ENCODE measurements at regions not wholly inside any gene's neighbourhood (a gene's known extent, or its start where the extent isn't known, plus 50 kb on each side); places are given as distances from the start of the nearest gene placed in this dataset.

GRCh38 chr3:137347132-137347531 is 389.3 kb downstream of the IL20RB start:
- intact Hi-C loops (cut with DNase I; ENCODE audit: low total_unique reads), result no loop called here

GRCh38 chr3:137347817-137348368 is 390.1 kb downstream of the IL20RB start:
- Histone ChIP-seq H3K4me3 (no peak overlapping the region), H3K27me3 (no peaks in the 10 kb centered on the region), H3K36me3 (no peaks in the 10 kb centered on the region), H3K27ac (no peak overlapping the region), H3K4me1 (no peaks in the 10 kb centered on the region), H3K9me3 (no peaks in the 10 kb centered on the region)
- TF ChIP-seq CTCF (IDR thresholded peaks at IDR 0.05), result no peak
- no peak for TF ChIP-seq POLR2A (IDR thresholded peaks at IDR 0.05)
- no peak for TF ChIP-seq POLR2AphosphoS5 (IDR thresholded peaks at IDR 0.05)
- DNase-seq (ENCODE audit: low spot score in 2 of 2), result no peak
- intact Hi-C loops (cut with DNase I; ENCODE audit: low total_unique reads), result no loop called here

More at GRCh38 chr3:137347132-137347531, 389.3 kb downstream of the IL20RB start:
- DNase-seq (ENCODE audit: low spot score in 2 of 2), result no peak
- no peaks in the 10 kb centered on the region for H3K4me1 ChIP-seq
- no peaks in the 10 kb centered on the region for H3K27me3 ChIP-seq
- no peak overlapping the region for H3K4me3 ChIP-seq
- no peaks in the 10 kb centered on the region for H3K36me3 ChIP-seq
- no peak for TF ChIP-seq POLR2A (IDR thresholded peaks at IDR 0.05)
- no peak for TF ChIP-seq POLR2AphosphoS5 (IDR thresholded peaks at IDR 0.05)
- no peak for TF ChIP-seq CTCF (IDR thresholded peaks at IDR 0.05)
- no peak overlapping the region for H3K27ac ChIP-seq
- no peaks in the 10 kb centered on the region for H3K9me3 ChIP-seq

- Histone ChIP-seq H3K4me1 (no peaks in the 10 kb centered on the region), H3K9me3 (no peaks in the 10 kb centered on the region), H3K4me3 (no peak overlapping the region), H3K36me3 (no peaks in the 10 kb centered on the region), H3K27ac (no peak overlapping the region), H3K27me3 (no peaks in the 10 kb centered on the region)
- intact Hi-C loops (cut with DNase I; ENCODE audit: low total_unique reads), result no loop called here
- TF ChIP-seq POLR2AphosphoS5 (IDR thresholded peaks at IDR 0.05) (no peak), CTCF (IDR thresholded peaks at IDR 0.05) (no peak)
- DNase-seq (ENCODE audit: low spot score in 2 of 2), result no peak
These were observed 391.2 kb downstream of the IL20RB start for GRCh38 chr3:137348936-137349335.

- no peaks in the 10 kb centered on the region for H3K9me3 ChIP-seq
- no peak for DNase-seq (ENCODE audit: low spot score in 2 of 2)
- TF ChIP-seq POLR2A (IDR thresholded peaks at IDR 0.05) (no peak), POLR2AphosphoS5 (IDR thresholded peaks at IDR 0.05) (no peak), CTCF (IDR thresholded peaks at IDR 0.05) (no peak)
- no peaks in the 10 kb centered on the region for H3K36me3 ChIP-seq
- intact Hi-C loops (cut with DNase I; ENCODE audit: low total_unique reads), result no loop called here
- no peaks in the 10 kb centered on the region for H3K4me1 ChIP-seq
- H3K27me3 ChIP-seq, result no peaks in the 10 kb centered on the region
- H3K4me3 ChIP-seq, result no peak overlapping the region
- no peak overlapping the region for H3K27ac ChIP-seq
These were observed 392.0 kb downstream of the IL20RB start for GRCh38 chr3:137349557-137350348.

- intact Hi-C loops (cut with DNase I; ENCODE audit: low total_unique reads), result no loop called here
- no peaks in the 10 kb centered on the region for H3K36me3 ChIP-seq
- no peak overlapping the region for H3K4me3 ChIP-seq
- no peaks in the 10 kb centered on the region for H3K4me1 ChIP-seq
- TF ChIP-seq POLR2AphosphoS5 (IDR thresholded peaks at IDR 0.05), result no peak
- TF ChIP-seq CTCF (IDR thresholded peaks at IDR 0.05), result no peak
- H3K9me3 ChIP-seq, result peaks cover 0 to 16% of the 10 kb centered on the region in 2 donors
- DNase-seq (ENCODE audit: low spot score in 2 of 2), result no peak
- H3K27ac ChIP-seq, result no peak overlapping the region
- H3K27me3 ChIP-seq, result no peaks in the 10 kb centered on the region
These were observed 402.9 kb downstream of the IL20RB start for GRCh38 chr3:137360531-137361201.
